Neural progenitor cell (in vitro differentiated cells): ENCODE measurements at regions not wholly inside any gene's neighbourhood (a gene's known extent, or its start where the extent isn't known, plus 50 kb on each side); places are given as distances from the start of the nearest gene placed in this dataset.
A peak's percentile ranks its signal among the peaks of the same experiment; 100 is the strongest.

Source experiments
- DNase-seq: peaks from one replicate; pipeline ENCODE4 v3.0.0-alpha.2; 2016; ENCODE audit warnings: low spot score
- H2AFZ ChIP-seq: fragments of 200-600 bp; sonication (generic); replicated peaks from 2 replicates; pipeline ENCODE4 v1.6.1; 2016; ENCODE audit warnings: antibody characterized with exemption
- H3F3A ChIP-seq: fragments of 200-600 bp; sonication (generic); 2 replicates; pipeline ENCODE4 v1.6.1; 2016; ENCODE audit warnings: antibody characterized with exemption, low read depth
- H3K27ac ChIP-seq: fragments of 200-600 bp; sonication (generic); 2 replicates; pipeline ENCODE4 v1.5.1; 2016; ENCODE audit warnings: mild to moderate bottlenecking
- H3K27me3 ChIP-seq: fragments of 200-600 bp; sonication (generic); 2 replicates; pipeline ENCODE4 v1.6.1; 2016; ENCODE audit warnings: mild to moderate bottlenecking, moderate library complexity
- H3K36me3 ChIP-seq: fragments of 200-600 bp; sonication (generic); 2 replicates; pipeline ENCODE4 v1.5.1; 2016
- H3K4me1 ChIP-seq: fragments of 200-600 bp; sonication (generic); 2 replicates; pipeline ENCODE4 v1.6.1; 2016; ENCODE audit warnings: mixed run types
- H3K4me2 ChIP-seq: fragments of 200-600 bp; sonication (generic); 2 replicates; pipeline ENCODE4 v1.6.1; 2016
- H3K4me3 ChIP-seq: fragments of 200-600 bp; sonication (generic); 2 replicates; pipeline ENCODE4 v1.5.1; 2016
- H3K79me2 ChIP-seq: fragments of 200-600 bp; sonication (generic); 2 replicates; pipeline ENCODE4 v1.6.1; 2016; ENCODE audit warnings: low read depth
- H3K9ac ChIP-seq: fragments of 200-600 bp; sonication (generic); 2 replicates; pipeline ENCODE4 v1.6.1; 2016
- H3K9me3 ChIP-seq: fragments of 200-600 bp; sonication (generic); 2 replicates; pipeline ENCODE4 v1.5.1; 2016; ENCODE audit warnings: low read depth
- H4K20me1 ChIP-seq: fragments of 200-600 bp; sonication (generic); 2 replicates; pipeline ENCODE4 v1.6.1; 2016; ENCODE audit warnings: low read depth
- H3K27ac Mint-ChIP-seq: 3 replicates; pipeline ENCODE4 v1.8.0; 2021; ENCODE audit warnings: mixed read lengths
- H3K27me3 Mint-ChIP-seq: 2 replicates; pipeline ENCODE4 v1.8.0; 2022; ENCODE audit warnings: low read depth, mild to moderate bottlenecking, inconsistent platforms, moderate library complexity, mixed read lengths; ENCODE audit not compliant: insufficient read depth
- H3K36me3 Mint-ChIP-seq: 3 replicates; pipeline ENCODE4 v1.8.0; 2021; ENCODE audit warnings: mixed read lengths
- H3K4me1 Mint-ChIP-seq: 3 replicates; pipeline ENCODE4 v1.8.0; 2021; ENCODE audit warnings: mixed read lengths
- H3K4me3 Mint-ChIP-seq: 3 replicates; pipeline ENCODE4 v1.8.0; 2021; ENCODE audit warnings: mild to moderate bottlenecking, moderate library complexity, mixed read lengths
- H3K9me3 Mint-ChIP-seq: 3 replicates; pipeline ENCODE4 v1.8.0; 2020; ENCODE audit warnings: mixed read lengths
- EZH2 ChIP-seq: fragments of 200-600 bp; sonication (generic); IDR thresholded peaks from 2 replicates; pipeline ENCODE4 v1.6.1; 2017; ENCODE audit warnings: antibody characterized with exemption, mild to moderate bottlenecking, moderate library complexity
- EZH2phosphoT487 ChIP-seq: fragments of 200-600 bp; sonication (generic); IDR thresholded peaks from 2 replicates; pipeline ENCODE4 v1.6.1; 2017; ENCODE audit warnings: antibody characterized with exemption
- TF ChIP-seq, protein P1 (sequence below): fragments of 200-600 bp; sonication (generic); IDR thresholded peaks from 2 replicates; pipeline ENCODE4 v1.5.1; 2017; ENCODE audit warnings: antibody characterized with exemption, mild to moderate bottlenecking

GRCh38 chr4:133711817-133712216, 489.8 kb downstream of the PABPC4L start:
- H3K27ac ChIP-seq, result no peak overlapping the region
- H3K27me3 ChIP-seq, result no peaks in the 10 kb centered on the region
- H3K4me3 ChIP-seq, result no peak overlapping the region
- Mint-ChIP-seq H3K36me3 (no peaks in the 10 kb centered on the region), H3K27me3 (no peaks in the 10 kb centered on the region), H3K27ac (no peak overlapping the region), H3K4me3 (no peak overlapping the region), H3K9me3 (peaks cover 3% of the 10 kb centered on the region), H3K4me1 (no peaks in the 10 kb centered on the region)
- no peaks in the 10 kb centered on the region for H3K79me2 ChIP-seq
- H3K36me3 ChIP-seq, result no peaks in the 10 kb centered on the region
- H2AFZ ChIP-seq, result peak overlapping the region; percentile 64
- TF ChIP-seq, protein P1, sequence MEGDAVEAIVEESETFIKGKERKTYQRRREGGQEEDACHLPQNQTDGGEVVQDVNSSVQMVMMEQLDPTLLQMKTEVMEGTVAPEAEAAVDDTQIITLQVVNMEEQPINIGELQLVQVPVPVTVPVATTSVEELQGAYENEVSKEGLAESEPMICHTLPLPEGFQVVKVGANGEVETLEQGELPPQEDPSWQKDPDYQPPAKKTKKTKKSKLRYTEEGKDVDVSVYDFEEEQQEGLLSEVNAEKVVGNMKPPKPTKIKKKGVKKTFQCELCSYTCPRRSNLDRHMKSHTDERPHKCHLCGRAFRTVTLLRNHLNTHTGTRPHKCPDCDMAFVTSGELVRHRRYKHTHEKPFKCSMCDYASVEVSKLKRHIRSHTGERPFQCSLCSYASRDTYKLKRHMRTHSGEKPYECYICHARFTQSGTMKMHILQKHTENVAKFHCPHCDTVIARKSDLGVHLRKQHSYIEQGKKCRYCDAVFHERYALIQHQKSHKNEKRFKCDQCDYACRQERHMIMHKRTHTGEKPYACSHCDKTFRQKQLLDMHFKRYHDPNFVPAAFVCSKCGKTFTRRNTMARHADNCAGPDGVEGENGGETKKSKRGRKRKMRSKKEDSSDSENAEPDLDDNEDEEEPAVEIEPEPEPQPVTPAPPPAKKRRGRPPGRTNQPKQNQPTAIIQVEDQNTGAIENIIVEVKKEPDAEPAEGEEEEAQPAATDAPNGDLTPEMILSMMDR, result no peak
- TF ChIP-seq EZH2phosphoT487, result no peak
- TF ChIP-seq EZH2, result no peak
- no peaks in the 10 kb centered on the region for H3K9me3 ChIP-seq
- H3F3A ChIP-seq, result no peaks in the 10 kb centered on the region
- no peak overlapping the region for H3K4me2 ChIP-seq
- H4K20me1 ChIP-seq, result no peaks in the 10 kb centered on the region
- no peaks in the 10 kb centered on the region for H3K4me1 ChIP-seq
- H3K9ac ChIP-seq, result no peak overlapping the region
- DNase-seq, result no peak

GRCh38 chr4:133694416-133694815, 507.2 kb downstream of the PABPC4L start:
- peaks cover 2% of the 10 kb centered on the region for H3K27me3 Mint-ChIP-seq
- H3K4me2 ChIP-seq, result no peak overlapping the region
- no peaks in the 10 kb centered on the region for H3K36me3 ChIP-seq
- DNase-seq, result no peak
- H3K4me3 ChIP-seq, result no peak overlapping the region
- TF ChIP-seq EZH2 (no peak), EZH2phosphoT487 (no peak)
- TF ChIP-seq, protein P1, result no peak
- H3K9me3 ChIP-seq, result no peaks in the 10 kb centered on the region
- H3K9me3 Mint-ChIP-seq, result peaks cover 12% of the 10 kb centered on the region
- H3K4me1 Mint-ChIP-seq, result no peaks in the 10 kb centered on the region
- H3K4me1 ChIP-seq, result no peaks in the 10 kb centered on the region
- no peaks in the 10 kb centered on the region for H4K20me1 ChIP-seq
- no peak overlapping the region for H3K27ac Mint-ChIP-seq
- H3K79me2 ChIP-seq, result no peaks in the 10 kb centered on the region
- no peaks in the 10 kb centered on the region for H3K27me3 ChIP-seq
- no peaks in the 10 kb centered on the region for H3F3A ChIP-seq
- no peak overlapping the region for H2AFZ ChIP-seq
- H3K36me3 Mint-ChIP-seq, result no peaks in the 10 kb centered on the region
- no peak overlapping the region for H3K27ac ChIP-seq
- no peak overlapping the region for H3K9ac ChIP-seq
- no peak overlapping the region for H3K4me3 Mint-ChIP-seq

DNA sequence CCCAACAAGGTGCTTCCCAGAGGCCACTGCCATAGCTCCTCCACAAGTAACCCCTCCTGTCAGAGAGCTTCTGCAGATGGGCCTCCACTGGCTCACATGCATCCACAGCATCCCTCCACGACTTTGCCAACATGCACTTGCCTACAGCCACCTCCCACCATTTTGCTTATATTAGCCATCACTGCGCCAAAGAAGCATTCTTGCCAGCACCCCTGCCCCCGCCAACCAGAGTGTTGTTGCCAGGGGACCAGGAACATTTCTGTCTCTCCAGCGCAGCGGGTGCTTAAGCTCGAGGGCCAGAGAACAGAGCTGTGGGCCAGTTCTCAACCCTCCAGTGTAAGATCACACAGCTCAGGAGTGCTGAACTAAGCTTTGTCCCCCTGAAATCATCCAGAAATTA, 517.6 kb downstream of the PABPC4L start:
- Mint-ChIP-seq H3K36me3 (no peaks in the 10 kb centered on the region), H3K4me1 (no peaks in the 10 kb centered on the region), H3K27me3 (peaks cover 2% of the 10 kb centered on the region), H3K27ac (no peak overlapping the region), H3K4me3 (no peak overlapping the region), H3K9me3 (peaks cover 29% of the 10 kb centered on the region)
- H3F3A ChIP-seq, result no peaks in the 10 kb centered on the region
- no peak overlapping the region for H2AFZ ChIP-seq
- H4K20me1 ChIP-seq, result no peaks in the 10 kb centered on the region
- H3K36me3 ChIP-seq, result no peaks in the 10 kb centered on the region
- H3K9me3 ChIP-seq, result no peaks in the 10 kb centered on the region
- TF ChIP-seq EZH2phosphoT487 (no peak), EZH2 (no peak)
- TF ChIP-seq, protein P1, result no peak
- H3K4me3 ChIP-seq, result no peak overlapping the region
- no peak overlapping the region for H3K27ac ChIP-seq
- H3K27me3 ChIP-seq, result no peaks in the 10 kb centered on the region
- DNase-seq, result no peak
- H3K4me1 ChIP-seq, result no peaks in the 10 kb centered on the region
- no peak overlapping the region for H3K4me2 ChIP-seq
- H3K79me2 ChIP-seq, result no peaks in the 10 kb centered on the region
- no peak overlapping the region for H3K9ac ChIP-seq
